ENCODE measurements at regions not wholly inside any gene's neighbourhood (a gene's known extent, or its start where the extent isn't known, plus 50 kb on each side); places are given as distances from the start of the nearest gene placed in this dataset.
"Not testable (repeated sequence)": the region's sequence is repeated elsewhere in the genome, so short reads cannot be mapped to it uniquely, and the experiment has no call there.

DNA sequence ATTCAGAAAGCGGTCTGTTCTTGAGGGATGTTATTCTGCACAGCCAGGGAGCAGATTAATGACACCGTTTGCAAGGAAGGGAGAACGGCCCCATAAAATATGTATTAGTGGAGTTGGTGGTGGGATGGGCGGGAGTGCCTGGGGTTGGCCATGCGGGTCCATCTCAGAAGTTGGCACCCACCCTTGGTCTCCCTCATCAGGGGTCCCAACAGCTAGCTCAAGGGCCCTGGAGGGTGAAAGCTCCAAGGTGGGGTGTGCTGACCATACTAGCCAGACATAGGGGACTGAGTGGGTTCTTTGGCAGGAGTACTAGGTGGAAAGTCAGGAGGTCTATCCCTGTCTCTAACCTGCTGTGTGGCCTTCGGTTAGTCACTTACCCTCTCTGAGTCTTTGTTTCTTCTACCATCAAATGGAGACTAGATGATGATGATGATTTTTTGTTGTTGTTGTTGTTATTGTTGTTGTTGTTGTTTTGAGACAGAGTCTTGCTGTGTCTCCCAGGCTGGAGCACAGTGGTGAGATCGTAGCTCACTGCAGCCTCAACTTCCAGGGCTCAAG is 83.2 kb upstream of the BRD7 start:
- no peak for DNase-seq
- H3K27me3 ChIP-seq (ENCODE audit: insufficient read depth in 3 of 3, low read length in 2 of 3): peaks cover 0 to 8% (median 7%) of the 10 kb centered on the region in 3 donors
- no peaks in the 10 kb centered on the region for H3K36me3 ChIP-seq (ENCODE audit: insufficient read depth in 1 of 2, low read depth in 1 of 2)
- H3K4me1 ChIP-seq: no peaks in the 10 kb centered on the region
- H3K4me3 ChIP-seq: no peak overlapping the region
- no peak for ATAC-seq
- TF ChIP-seq CTCF (IDR thresholded peaks at IDR 0.05): no peak
- H3K27ac ChIP-seq: no peak overlapping the region
- intact Hi-C loops (cut with DNase I): no loop called here
- 67 to 83% (median 73%) methylated on average over 7 of the region's 7 CpGs for whole genome bisulfite sequencing, 3 donors
- H3K9me3 ChIP-seq: no peaks in the 10 kb centered on the region

- H3K36me3 ChIP-seq (ENCODE audit: insufficient read depth in 1 of 2, low read depth in 1 of 2): no peaks in the 10 kb centered on the region
- no peaks in the 10 kb centered on the region for H3K4me1 ChIP-seq
- no peak overlapping the region for H3K27ac ChIP-seq
- no peaks in the 10 kb centered on the region for H3K9me3 ChIP-seq
- DNase-seq: no peak
- TF ChIP-seq CTCF (IDR thresholded peaks at IDR 0.05): no peak
- no peak for ATAC-seq
- H3K4me3 ChIP-seq: no peak overlapping the region
- peaks cover 0 to 11% (median 7%) of the 10 kb centered on the region in 3 donors for H3K27me3 ChIP-seq (ENCODE audit: insufficient read depth in 3 of 3, low read length in 2 of 3)
- intact Hi-C loops (cut with DNase I): no loop called here
- 82 to 96% (median 96%) methylated on average over 4 of the region's 4 CpGs for WGBS, 3 donors
Observed at GRCh38 chr16:50450957-50451356, 82.2 kb upstream of the BRD7 start.

- Histone ChIP-seq H3K27ac (no peak overlapping the region), H3K9me3 (no peaks in the 10 kb centered on the region), H3K4me3 (no peak overlapping the region), H3K36me3 (ENCODE audit: insufficient read depth in 1 of 2, low read depth in 1 of 2) (no peaks in the 10 kb centered on the region), H3K27me3 (ENCODE audit: insufficient read depth in 3 of 3, low read length in 2 of 3) (peaks cover 0 to 14% (median 7%) of the 10 kb centered on the region in 3 donors), H3K4me1 (no peaks in the 10 kb centered on the region)
- 43 to 51% (median 47%) methylated on average over 6 of the region's 6 CpGs for WGBS, 3 donors
- ATAC-seq (no peak), DNase-seq (no peak)
- no peak for TF ChIP-seq CTCF (IDR thresholded peaks at IDR 0.05)
- intact Hi-C loops (cut with DNase I): no loop called here
Observed at GRCh38 chr16:50449800-50450199, 81.0 kb upstream of the BRD7 start.

- DNase-seq: no peak
- no peak for TF ChIP-seq CTCF (IDR thresholded peaks at IDR 0.05)
- H3K27ac ChIP-seq: no peak overlapping the region
- no peaks in the 10 kb centered on the region for H3K36me3 ChIP-seq (ENCODE audit: insufficient read depth in 1 of 2, low read depth in 1 of 2)
- 72 to 77% (median 75%) methylated on average over 10 of the region's 10 CpGs for WGBS, 3 donors
- H3K9me3 ChIP-seq: no peaks in the 10 kb centered on the region
- H3K4me1 ChIP-seq: no peaks in the 10 kb centered on the region
- H3K27me3 ChIP-seq (ENCODE audit: insufficient read depth in 3 of 3, low read length in 2 of 3): peaks cover 0 to 14% (median 7%) of the 10 kb centered on the region in 3 donors
- ATAC-seq: no peak
- intact Hi-C loops (cut with DNase I): no loop called here
- H3K4me3 ChIP-seq: no peak overlapping the region
Observed at GRCh38 chr16:50448981-50449380, 80.2 kb upstream of the BRD7 start.

- peaks cover 0 to 14% (median 7%) of the 10 kb centered on the region in 3 donors for H3K27me3 ChIP-seq (ENCODE audit: insufficient read depth in 3 of 3, low read length in 2 of 3)
- H3K4me3 ChIP-seq: no peak overlapping the region
- no peak for TF ChIP-seq CTCF (IDR thresholded peaks at IDR 0.05)
- no peaks in the 10 kb centered on the region for H3K4me1 ChIP-seq
- H3K36me3 ChIP-seq (ENCODE audit: insufficient read depth in 1 of 2, low read depth in 1 of 2): no peaks in the 10 kb centered on the region
- ATAC-seq (no peak), DNase-seq (no peak)
- 42 to 58% (median 51%) methylated on average over 8 of the region's 8 CpGs for WGBS, 3 donors
- H3K27ac ChIP-seq: no peak overlapping the region
- H3K9me3 ChIP-seq: no peaks in the 10 kb centered on the region
- intact Hi-C loops (cut with DNase I): no loop called here
Observed at GRCh38 chr16:50448522-50448921, 79.7 kb upstream of the BRD7 start.

DNA sequence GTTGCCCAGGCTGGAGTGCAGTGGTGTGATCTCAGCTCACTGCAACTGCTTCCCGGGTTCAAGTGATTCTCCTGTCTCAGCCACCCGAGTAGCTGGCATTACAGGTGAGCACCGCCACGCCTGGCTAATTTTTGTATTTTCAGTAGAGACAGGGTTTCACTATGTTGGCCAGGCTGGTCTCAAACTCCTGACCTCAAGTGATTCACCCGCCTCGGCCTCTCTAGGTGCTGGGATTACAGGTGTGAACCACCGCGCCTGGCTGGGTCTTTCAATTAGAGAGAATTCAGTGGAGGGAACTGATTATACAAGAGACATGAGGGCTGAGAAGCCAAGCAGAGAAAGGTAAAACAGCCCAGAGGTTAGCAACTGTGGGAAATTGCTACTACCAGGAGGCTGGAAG is 78.6 kb upstream of the BRD7 start:
- peaks cover 0 to 14% (median 7%) of the 10 kb centered on the region in 3 donors for H3K27me3 ChIP-seq (ENCODE audit: insufficient read depth in 3 of 3, low read length in 2 of 3)
- intact Hi-C loops (cut with DNase I); ATAC-seq: not testable (repeated sequence)

More for the DNA sequence above, 78.6 kb upstream of the BRD7 start:
- H3K4me1 ChIP-seq; DNase-seq; H3K9me3 ChIP-seq; H3K36me3 ChIP-seq (ENCODE audit: insufficient read depth in 1 of 2, low read depth in 1 of 2); H3K27ac ChIP-seq; H3K4me3 ChIP-seq: not testable (repeated sequence)
- 81 to 90% (median 84%) methylated on average over 8 of the region's 8 CpGs for WGBS, 3 donors

Data from psoas muscle (tissue), 7 donors.